NCI-H1694 treated with DMSO at 0.1 percent for 48 hours (cell line): ENCODE measurements at regions not wholly inside any gene's neighbourhood (a gene's known extent, or its start where the extent isn't known, plus 50 kb on each side); places are given as distances from the start of the nearest gene placed in this dataset.

ENCODE experiments used
- DNase-seq: peaks from one replicate; lab custom pipeline; 2025; lab: John Stamatoyannopoulos, UW

DNA sequence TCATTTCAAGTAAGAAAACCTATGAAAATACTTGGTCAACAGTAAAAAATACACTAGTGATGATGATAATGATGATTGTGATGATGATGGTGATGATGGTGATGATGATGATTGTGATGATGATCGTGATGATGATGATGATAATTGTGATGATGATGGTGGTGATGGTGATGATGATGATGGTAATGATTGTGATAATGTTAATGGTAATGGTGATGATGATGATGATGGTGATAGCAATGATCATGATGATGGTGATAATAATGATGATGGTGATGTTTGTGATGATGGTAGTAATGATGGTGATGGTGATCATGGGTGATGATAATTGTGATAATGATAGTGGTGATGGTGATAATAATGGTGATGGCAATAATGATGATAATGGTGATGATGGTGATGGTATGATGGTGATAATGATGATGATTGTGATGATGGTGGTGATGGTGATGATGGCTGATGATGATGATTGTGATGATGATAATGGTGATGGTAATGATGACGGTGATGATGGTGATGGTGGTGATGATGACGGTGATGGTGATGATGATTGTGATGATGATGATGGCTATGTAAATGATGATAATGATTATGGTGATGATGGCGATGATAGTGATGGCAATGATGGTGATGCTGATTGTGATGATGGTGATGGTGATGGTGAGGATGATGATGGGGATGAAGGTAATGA lies 62.1 kb downstream of the VCX3A start:
- DNase-seq, result no peak

DNA sequence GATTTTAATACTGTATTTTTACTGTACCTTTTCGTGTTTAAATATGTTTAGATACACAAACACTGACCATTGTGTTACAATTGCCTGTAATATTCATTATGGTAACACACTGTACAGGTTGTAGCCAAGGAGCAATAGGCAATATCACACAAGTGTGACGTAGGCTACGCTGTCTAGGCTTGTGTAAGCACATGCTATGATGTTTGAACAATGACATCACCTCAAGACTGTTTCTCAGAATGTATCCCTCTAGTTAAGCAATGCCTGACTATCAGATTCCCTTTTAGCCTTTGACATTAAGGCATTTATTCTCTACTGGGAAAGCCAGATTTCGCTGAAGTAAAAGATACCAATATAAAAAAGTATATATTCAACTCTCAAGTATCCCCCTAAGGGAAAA lies 66.2 kb downstream of the VCX3A start:
- DNase-seq, result no peak

DNA sequence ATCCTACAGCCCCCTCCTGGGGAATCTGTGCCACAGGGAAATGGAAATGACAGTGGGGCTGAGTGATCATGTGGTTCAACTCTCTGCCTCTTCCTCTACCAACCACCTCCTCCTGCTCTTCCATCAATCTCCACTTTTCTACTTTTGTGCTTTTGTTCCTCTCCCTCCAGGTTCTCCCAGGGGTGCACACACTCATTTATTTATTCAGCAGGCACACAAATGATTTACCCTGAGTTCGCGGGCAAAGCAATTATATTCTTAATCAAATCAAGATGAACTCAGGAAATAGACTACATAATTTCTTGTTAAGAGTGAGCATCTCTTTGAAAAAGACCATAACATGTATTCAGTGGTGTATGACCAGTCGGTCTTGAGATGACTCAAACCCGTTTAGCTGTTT lies 69.2 kb downstream of the VCX3A start:
- no peak for DNase-seq

DNA sequence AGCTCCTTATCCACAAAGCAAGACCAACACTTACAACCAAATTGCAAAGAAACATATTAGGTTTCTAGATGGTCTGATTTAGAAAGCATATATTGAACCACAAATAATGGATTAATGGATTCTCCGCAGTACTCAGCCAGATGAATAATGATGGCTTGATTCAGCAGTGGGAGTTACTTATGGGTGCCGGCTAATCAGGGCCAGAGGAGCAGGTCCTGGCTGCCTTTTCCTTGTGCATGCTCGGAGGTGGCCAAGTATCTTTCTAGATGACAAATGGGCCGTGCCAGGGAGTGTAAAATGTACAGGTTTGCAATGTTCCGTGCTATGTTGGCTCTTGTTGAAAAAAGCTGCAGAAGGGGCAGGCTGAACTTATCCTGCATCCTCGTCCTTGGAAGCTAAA lies 70.2 kb downstream of the VCX3A start:
- DNase-seq, result no peak

DNA sequence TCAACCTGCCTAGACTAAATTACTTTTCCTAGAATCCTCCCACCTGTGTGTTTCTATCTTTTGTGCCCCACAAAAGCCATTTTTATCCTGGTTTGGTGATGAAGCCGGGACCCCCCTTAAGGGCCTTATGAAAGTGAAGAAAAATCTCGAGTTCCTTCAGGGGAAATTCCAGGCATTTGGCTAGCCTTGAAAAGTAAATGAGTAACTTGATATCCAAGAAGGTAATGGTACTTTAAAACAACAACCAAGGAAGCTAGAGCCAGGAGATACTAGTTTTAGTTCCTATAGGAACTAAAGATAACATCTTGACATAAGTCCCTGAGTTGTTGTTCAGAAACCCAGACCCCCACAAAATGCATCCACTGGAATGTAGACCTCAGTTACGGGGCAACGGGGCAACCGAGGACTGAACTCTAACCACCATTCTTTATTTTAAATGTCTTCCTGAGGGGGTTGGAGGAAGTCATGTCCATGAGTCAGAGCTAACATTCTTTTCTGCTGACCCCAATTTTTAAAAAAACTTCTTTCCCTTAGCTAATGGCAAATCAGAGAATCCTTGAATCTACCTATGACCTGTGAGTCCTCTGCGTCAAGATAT lies 73.9 kb downstream of the VCX3A start:
- DNase-seq, result no peak

DNA sequence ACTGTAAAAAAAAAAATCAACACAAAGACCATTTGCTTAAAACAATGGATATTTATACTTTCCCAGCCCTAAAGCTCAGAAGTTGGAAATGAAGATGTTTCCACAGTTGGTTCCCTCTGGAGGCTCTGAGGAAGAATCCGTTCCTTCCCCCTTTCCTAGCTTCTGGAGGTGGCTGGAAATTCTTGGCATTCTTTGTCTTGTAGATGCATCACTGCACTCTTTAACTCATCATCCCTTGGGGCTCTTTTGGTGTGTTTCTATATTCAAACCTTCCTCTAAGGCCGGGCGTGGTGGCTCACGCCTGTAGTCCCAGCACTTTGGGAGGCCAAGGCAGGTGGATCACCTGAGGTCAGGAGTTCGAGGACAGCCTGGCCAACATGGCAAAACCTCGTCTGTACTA lies 78.7 kb downstream of the VCX3A start:
- no peak for DNase-seq

DNA sequence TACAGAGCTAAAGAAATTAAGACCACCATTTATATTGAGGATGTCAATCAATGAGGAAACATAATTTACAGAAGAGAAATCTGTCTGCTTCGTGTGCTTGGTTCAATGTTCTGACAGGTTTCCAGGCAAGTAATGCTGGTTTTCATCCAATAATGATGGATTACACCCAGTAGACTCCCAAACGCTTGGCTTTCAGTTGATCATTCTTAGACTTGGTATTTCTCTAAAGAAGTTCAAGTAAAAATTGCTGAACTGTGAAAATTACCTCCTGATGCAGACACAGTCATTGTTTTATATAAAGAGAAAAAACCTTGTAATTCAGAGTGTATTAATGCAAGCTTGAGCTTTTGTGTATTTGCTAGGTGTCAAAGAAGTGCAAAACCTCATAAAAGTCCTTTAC lies 85.0 kb downstream of the VCX3A start:
- DNase-seq, result no peak

DNA sequence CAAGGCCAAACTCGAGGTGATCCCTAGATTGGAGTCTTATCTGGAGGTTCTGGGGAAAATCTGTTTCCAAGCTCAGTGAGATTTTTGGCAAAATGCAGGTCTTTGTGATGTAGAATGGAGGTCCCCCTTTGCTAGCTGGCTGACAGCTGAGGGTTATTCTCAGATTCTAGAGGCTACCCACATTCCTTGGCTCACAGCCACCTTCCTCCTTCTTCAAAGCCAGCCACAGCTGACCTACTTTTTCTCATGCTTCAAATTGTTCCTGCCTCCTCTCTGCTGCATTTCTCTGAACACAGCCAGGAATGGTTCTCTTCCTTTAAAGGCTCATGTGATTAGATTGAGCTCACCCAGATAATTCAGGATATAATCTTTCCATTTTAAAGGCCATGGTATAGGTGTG lies 86.9 kb downstream of the VCX3A start:
- DNase-seq, result no peak

DNA sequence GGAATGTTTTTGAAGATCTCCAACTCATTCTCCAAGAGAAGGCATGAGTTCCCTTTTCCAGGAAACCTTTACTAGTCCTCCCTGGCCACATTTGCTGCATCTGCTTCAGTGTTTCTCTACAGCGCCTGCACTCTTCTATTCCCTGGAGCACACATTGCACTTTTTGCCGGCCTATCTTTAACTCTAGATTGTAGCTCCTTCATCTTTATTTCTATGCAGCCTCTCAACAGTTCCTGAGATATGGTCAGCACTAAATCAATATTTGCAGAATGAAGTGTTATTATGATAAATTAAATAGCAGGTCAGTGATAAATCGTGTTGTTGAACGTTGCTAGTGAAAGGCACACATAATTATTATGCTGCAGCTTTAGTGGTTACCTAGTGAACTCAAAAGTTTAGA lies 88.3 kb downstream of the VCX3A start:
- DNase-seq, result no peak

DNA sequence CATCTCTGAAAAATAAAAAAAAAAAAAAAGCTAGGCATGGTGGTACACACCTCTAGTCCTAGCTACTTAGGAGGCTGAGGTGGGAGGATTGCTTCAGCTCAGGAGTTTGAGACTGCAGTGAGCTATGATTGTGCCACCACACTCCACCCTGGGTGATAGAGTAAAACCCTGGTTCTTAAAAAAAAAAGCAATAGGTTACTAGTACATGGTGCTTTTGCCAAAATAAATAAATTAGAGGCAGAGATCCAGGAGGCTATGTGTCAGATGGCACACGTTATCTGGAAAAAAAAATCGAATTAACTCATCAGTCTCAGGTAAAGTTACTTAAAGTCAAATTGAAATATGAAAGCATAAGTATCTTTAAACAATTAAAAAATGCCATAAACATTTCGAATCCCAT lies 94.3 kb downstream of the VCX3A start:
- DNase-seq, result no peak

DNA sequence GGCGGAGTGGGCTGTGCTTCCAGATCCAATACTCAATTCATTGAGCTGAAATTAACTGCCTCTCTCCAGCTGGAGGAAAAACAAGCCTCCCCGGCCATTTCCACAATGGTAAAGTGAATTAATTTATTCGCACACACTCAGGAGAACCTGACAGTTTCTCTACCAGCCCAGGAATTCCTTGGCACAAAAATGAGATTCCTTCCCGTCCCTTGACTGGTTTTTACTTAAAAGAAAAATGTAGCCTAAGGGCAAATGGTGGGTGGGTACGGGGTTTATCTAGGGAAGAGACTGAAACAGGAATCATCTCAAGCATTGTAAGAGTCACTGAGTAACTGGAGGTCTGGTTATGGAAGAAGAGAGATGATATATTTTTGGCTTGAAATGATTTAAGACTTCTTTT lies 102.7 kb downstream of the VCX3A start:
- no peak for DNase-seq

DNA sequence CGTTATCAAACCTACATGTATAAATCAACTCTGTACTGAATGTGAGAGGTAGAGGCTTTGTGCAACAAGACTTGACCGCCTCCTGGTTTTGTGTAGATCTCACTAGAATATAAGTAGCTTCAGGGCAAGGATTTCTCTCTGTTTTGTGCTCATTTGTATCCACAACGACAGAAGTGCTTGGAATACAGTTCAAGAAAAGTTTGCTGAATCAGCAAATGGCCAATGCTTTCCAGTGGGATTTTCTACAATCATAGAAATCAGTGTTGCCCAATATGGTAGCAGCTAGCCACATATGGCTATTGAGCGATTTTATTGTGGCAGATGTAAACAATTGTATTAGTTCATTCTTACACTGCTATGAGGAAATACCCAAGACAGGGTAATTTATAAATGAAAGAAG lies 127.4 kb downstream of the VCX3A start:
- no peak for DNase-seq

DNA sequence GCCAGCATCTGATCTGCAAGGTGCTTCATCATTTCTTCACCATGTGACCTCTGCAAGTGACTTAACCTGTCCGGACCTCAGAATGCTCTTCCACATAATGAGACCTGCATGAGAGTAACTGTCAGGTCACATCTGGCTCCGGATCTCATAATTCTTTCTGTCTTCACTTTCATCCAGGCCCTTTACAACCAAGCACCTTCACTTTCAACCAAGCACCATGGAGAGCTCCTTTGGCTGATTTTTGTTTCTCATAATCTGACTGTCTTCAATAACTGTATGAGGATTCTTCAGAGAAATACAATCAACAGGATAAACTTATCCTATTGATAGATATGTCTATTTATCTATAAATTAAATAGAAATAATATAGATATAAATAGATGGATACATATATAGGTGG lies 148.1 kb downstream of the VCX3A start:
- no peak for DNase-seq

DNA sequence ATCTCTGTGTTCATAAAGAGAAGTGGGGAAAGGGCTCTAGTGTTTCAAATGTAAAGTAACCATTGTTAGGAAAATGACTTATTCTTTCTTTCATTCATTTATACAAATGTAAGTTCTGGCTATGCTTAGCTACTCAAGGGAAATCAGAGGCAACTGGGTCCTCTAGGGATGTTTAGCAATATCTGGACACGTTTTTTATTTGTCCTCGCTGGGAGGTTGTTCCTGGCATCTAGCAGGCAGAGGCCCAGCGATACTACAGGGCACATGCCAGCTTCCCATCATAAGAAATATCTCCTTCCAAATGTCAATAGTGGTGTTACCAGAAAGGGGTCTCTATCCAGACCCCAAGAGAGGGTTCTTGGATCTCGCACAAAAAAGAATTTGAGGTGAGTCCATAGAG lies 150.0 kb downstream of the VCX3A start:
- DNase-seq, result no peak

DNA sequence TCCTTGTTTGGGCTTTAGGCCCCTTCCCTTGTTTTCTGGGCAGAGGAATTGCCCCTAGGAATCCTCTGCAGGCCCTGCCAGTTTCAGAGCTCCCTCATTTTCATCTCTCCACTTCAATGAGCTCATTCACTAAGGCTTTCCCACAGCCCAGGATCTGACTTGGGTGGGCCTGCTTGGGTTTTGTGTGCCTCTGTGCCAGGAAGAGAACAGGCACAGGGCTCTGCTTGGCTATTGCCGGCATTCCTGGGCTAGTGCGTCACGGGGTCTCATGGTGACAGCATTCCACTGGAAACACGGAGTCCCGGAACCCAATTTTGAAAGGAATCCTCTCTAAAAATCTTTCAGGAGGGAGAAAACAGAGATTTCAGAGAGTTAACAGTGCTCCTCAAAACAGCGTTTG lies 150.5 kb downstream of the VCX3A start:
- no peak for DNase-seq

DNA sequence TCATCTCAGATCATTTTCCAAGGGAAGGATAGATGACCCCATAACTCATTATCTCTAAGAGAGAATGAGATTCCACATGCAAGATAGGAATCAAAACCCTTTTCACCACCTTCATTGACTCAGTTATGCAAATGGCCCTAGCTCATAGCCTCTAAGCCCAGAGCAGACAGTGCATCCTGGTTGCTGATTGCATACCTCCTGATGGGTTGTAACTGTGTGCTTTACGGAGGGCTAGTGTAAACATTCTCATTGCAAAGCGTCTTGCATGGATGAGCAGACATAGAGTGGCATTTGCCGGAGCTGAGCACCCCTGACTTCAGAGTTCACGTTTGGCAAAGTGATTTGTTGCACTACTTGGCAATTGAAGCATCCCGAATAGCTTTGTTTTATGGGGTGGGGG lies 151.0 kb downstream of the VCX3A start:
- DNase-seq, result no peak

DNA sequence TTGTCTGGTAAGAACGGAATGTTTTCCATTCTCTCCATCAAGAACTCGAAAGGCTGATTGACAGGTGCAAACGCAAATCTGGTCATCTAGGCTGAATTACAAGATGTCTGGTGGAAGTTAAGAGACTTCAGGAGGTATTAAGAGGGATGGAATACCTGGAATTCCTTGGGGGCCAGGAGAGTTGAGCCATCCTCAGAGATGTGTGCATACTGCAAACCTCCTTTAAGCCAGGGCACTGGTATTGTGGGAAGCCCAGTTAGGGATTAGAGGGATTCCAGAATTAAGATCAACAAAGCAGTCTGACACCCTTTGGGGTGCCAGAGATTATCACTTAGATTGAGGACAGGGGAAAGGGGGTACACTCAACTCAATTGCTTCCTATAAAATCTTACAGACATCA lies 151.4 kb downstream of the VCX3A start:
- no peak for DNase-seq

DNA sequence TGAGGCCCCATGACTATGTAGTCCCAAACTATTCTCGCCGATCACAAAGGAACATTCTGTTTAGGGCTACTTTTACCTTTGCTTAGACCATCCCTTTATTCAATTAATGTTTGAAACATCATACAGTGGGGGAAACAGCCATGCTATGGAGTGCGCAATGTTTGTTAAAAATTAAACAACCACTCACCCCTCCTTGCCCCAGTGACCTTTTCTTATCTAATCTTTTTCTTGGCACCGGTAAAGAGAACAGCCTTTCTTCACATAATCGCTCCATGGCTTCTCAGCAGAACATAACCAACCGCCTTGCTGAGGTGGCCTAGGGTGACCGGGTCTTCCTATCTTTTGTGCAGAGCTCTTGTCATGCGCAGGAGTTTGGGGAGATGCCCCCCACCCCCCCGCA lies 152.6 kb downstream of the VCX3A start:
- no peak for DNase-seq

DNA sequence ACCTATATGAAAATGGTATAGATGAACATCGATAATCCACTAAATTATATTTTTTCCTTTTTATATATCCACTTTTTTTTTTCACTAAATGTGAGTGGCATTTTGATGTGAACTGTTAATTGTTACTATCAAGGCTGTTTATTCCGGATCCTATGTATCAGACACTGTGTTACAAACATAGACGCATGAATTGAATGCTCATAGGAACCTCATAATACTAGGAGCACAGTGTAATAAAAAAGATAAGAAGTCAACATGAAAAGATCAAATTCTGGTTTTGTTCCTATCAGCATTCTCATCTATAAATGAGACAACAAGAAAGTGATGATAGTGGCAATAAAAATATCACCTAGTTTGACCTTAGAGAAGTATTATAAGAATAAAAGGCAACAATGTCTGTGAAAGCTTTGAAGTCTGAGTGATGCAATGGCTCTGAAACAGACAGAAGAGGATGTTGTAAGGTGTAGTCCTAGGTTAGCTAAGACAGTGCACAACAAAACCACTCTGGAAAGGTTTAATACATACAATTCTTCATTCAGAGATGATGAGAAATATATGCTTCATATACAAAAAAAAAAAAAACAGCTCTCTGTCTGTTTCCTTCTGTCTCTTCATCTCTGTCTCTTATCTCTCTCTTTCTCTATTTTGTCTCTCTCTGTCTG lies 148.6 kb upstream of the NLGN4X start:
- no peak for DNase-seq

DNA sequence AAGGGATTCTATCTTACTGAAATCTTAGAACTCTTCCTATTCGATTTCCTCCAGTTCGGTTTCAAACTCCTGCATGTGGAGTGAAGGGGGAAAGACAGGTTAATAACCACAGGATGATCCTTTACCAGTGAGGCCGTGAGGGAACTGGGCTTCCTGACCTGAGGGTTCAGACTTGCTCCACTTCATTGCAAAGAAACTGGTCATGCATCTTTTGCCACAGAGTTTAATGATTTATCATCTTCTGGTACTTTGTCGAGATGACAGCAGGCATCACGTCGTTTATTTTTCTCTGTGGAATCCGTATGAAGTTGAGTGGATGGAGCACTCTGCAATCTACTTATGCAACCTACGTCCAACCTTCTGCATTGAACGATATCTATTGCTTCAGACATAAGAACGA lies 145.9 kb upstream of the NLGN4X start:
- DNase-seq, result no peak

DNA sequence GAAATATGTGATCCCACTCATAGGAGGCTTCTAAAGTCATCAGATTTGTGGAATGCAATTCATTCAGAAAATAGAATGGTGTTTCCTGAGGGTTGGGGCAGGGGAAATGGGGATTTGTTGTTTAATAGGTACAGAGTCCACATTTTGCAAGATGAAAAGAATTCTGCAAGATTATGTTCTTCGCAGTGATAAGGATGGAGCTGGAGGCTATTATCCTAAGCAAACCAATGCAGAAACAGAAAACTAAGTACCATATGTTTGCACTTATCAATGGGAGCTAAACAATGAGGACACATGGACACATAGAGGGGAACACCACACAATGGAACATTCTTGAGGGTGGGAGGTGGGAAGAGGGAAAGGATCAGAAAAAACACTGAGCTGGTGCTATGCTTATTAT lies 144.3 kb upstream of the NLGN4X start:
- DNase-seq, result no peak

DNA sequence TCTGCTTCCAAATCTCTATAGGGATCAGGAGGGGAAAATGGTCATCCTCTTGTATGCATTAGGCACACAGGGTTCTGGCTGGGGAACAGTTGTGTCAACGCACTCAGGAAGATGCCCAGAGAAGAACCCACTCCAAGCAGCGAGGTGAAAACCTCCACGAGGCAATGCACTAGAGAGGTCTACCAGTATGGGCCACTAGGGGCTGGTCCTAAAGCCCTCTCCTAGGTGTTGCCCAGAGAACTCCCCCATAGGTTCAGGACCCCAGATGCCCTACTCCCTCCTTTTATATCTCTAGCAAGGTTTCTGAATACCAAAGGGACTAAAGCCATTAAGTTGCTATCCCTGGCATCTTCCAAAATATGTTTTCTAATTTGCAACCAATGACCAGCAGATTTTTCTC lies 142.7 kb upstream of the NLGN4X start:
- no peak for DNase-seq

DNA sequence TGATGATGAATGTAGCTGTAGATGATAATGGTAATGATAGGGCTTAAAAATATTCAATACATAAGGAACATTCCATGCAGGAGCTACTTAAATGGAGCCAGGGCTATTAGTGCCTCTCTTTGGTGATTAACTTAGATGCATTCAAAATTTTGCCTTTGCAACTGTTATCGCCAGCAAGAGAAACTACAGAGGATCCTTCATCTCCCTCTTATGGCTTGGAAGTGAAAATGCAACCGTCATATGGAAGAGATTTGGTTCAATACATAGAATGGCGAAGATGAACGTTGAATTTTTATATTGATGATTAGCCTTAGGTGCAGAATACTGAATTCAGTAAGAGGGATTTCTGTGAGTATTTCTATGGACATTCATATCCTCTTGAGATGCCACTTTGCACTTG lies 134.5 kb upstream of the NLGN4X start:
- peak; percentile 1 for DNase-seq

DNA sequence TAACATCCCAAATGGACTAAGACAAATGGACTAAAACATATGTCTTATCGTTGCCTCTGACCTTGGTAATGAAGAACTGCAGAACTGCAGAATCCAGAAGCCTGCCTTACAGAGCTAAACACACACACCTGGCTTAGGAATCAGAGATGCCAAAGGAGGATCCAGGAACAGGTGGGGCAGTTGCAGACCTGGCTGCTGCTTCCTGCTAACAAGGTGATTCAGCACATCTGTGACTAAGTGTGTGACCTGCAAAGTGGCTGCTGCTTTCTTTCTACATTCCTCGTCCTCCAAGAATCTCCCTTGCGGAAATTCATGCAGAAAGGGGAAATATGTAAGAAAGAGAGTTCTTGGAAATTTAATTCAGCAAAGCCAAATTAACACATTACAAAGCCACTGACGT lies 96.8 kb upstream of the NLGN4X start:
- no peak for DNase-seq
